K562 (cell line): ENCODE measurements at regions not wholly inside any gene's neighbourhood (a gene's known extent, or its start where the extent isn't known, plus 50 kb on each side); places are given as distances from the start of the nearest gene placed in this dataset.
"Not testable (repeated sequence)": the region's sequence is repeated elsewhere in the genome, so short reads cannot be mapped to it uniquely, and the experiment has no call there.

ENCODE experiments used
- ATAC-seq: fragments of 200-7000 bp; cut with Tn5 transposase; 3 replicates; pipeline ENCODE4 v1.9.1; 2020; ENCODE audit warnings: moderate library complexity
- BruUV-seq: library from RNA; stranded (reverse); fragments of 400-500 nt; replicated peaks from 2 replicates; lab custom pipeline; 2021; lab: Mats Ljungman, UMichigan
- CTCF ChIA-PET: fragments of 300-600 bp; formaldehyde crosslinking; extraction: SDS; loops from one replicate; lab custom pipeline; 2021; ENCODE audit warnings: low intra/inter-chr PET ratio; lab: Yijun Ruan, JAX
- POLR2A ChIA-PET: fragments of 300-600, 350-650 bp; sonication (Branson Sonifier 250); formaldehyde crosslinking; extraction: SDS; loops from one replicate; lab custom pipeline; 2021; ENCODE audit warnings: antibody characterized with exemption, inconsistent platforms; lab: Yijun Ruan, JAX
- DNase-seq, 4 experiments: peaks; one replicate each; pipeline versions ENCODE4 v3.0.0 to v3.0.0-alpha.2; 2011 to 2018; ENCODE audit warnings: low spot score in 3 of 4, mixed read lengths in 3 of 4; ENCODE audit errors: extremely low read depth in 1 of 4
- FAIRE-seq: peaks from 2 replicates; lab custom pipeline; 2011; peaks lifted over from hg19 to GRCh38; lab: Jason Lieb, UNC
- H2AFZ ChIP-seq: 2 replicates; pipeline ENCODE4 v1.6.0; 2011; ENCODE audit warnings: low read depth, low read length, control low read depth, inconsistent platforms
- H3K27ac ChIP-seq: fragments of 200-600 bp; 3 replicates; pipeline ENCODE4 v1.8.0; 2011; ENCODE audit warnings: low read depth, mild to moderate bottlenecking, control low read depth, inconsistent platforms, low read length, moderate library complexity, mixed read lengths; ENCODE audit errors: extremely low read depth
- H3K27me3 ChIP-seq, 2 experiments: fragments of 300-600 bp in 1 of 2; 2 replicates in 1 of 2; 3 replicates in 1 of 2; pipeline versions ENCODE4 v1.6.0 to v1.8.0; 2011; ENCODE audit warnings: inconsistent platforms in 2 of 2, low read length in 2 of 2, mild to moderate bottlenecking in 1 of 2, mixed read lengths in 1 of 2, moderate library complexity in 1 of 2; ENCODE audit not compliant: control insufficient read depth in 2 of 2, insufficient read depth in 2 of 2
- H3K36me3 ChIP-seq: fragments of 300-600 bp; 3 replicates; pipeline ENCODE4 v1.8.0; 2011; ENCODE audit warnings: mild to moderate bottlenecking, low read length, inconsistent platforms; ENCODE audit not compliant: control insufficient read depth, insufficient read depth
- H3K4me1 ChIP-seq, 2 experiments: fragments of 200-600 bp in 1 of 2; replicated peaks in 1 of 2; 2 replicates in 1 of 2; 3 replicates in 1 of 2; pipeline versions ENCODE4 v1.5.1 to v1.8.0; 2011; ENCODE audit warnings: inconsistent platforms in 2 of 2, low read length in 2 of 2, mild to moderate bottlenecking in 1 of 2, mixed read lengths in 1 of 2, moderate library complexity in 1 of 2; ENCODE audit not compliant: control insufficient read depth in 2 of 2, insufficient read depth in 2 of 2
- H3K4me2 ChIP-seq: 2 replicates; pipeline ENCODE4 v1.6.1; 2011; ENCODE audit warnings: low read length, control low read depth, inconsistent platforms, mixed read lengths; ENCODE audit not compliant: insufficient read depth
- H3K4me3 ChIP-seq: fragments of 200-600 bp; sonication (generic), shearing (Covaris generic); 2 replicates; pipeline ENCODE4 v1.5.1; 2016; ENCODE audit warnings: control low read depth, inconsistent platforms
- H3K79me2 ChIP-seq: fragments of 200-600 bp; 3 replicates; pipeline ENCODE4 v1.8.0; 2011; ENCODE audit warnings: low read length, inconsistent platforms; ENCODE audit not compliant: control insufficient read depth, insufficient read depth
- H3K9ac ChIP-seq, 2 experiments: 2 replicates each; pipeline versions ENCODE4 v1.6.0 to v1.6.1; 2011; ENCODE audit warnings: low read depth in 2 of 2, low read length in 2 of 2, control low read depth in 1 of 2, inconsistent platforms in 1 of 2, mild to moderate bottlenecking in 1 of 2, mixed read lengths in 1 of 2; ENCODE audit not compliant: insufficient read depth in 1 of 2
- H3K9me1 ChIP-seq: one replicate; pipeline ENCODE4 v1.6.0; 2011; ENCODE audit warnings: inconsistent platforms, mild to moderate bottlenecking, low read length, moderate library complexity; ENCODE audit not compliant: control insufficient read depth, insufficient read depth
- H3K9me3 ChIP-seq: replicated peaks from 2 replicates; pipeline ENCODE4 v1.5.1; 2011; ENCODE audit warnings: low read depth, low read length, inconsistent platforms; ENCODE audit not compliant: control insufficient read depth, insufficient read depth
- H4K20me1 ChIP-seq: replicated peaks from 2 replicates; pipeline ENCODE4 v1.6.1; 2011; ENCODE audit warnings: low read length, inconsistent platforms, mixed read lengths; ENCODE audit not compliant: control insufficient read depth, insufficient read depth
- WGBS: fragments of 100-300 bp; shearing (Covaris generic); methylation state at CpG from one replicate; pipeline ENCODE4 v1.1.6; 2016; ENCODE audit warnings: low coverage, mixed read lengths; ENCODE audit not compliant: insufficient coverage; ENCODE audit errors: missing lambda C conversion rate; 5-methylcytosine and 5-hydroxymethylcytosine counted together
- in situ Hi-C: fragments of 300-500 bp; cut with MboI; formaldehyde crosslinking; loops from 4 replicates; pipeline ENCODE4 v1.15.0; 2018; ENCODE audit warnings: inconsistent platforms, mixed read lengths
- intact Hi-C: fragments of 100-400 bp; cut with micrococcal nuclease; formaldehyde crosslinking; loops from 2 replicates; pipeline ENCODE4 v1.14.2; 2022

DNA sequence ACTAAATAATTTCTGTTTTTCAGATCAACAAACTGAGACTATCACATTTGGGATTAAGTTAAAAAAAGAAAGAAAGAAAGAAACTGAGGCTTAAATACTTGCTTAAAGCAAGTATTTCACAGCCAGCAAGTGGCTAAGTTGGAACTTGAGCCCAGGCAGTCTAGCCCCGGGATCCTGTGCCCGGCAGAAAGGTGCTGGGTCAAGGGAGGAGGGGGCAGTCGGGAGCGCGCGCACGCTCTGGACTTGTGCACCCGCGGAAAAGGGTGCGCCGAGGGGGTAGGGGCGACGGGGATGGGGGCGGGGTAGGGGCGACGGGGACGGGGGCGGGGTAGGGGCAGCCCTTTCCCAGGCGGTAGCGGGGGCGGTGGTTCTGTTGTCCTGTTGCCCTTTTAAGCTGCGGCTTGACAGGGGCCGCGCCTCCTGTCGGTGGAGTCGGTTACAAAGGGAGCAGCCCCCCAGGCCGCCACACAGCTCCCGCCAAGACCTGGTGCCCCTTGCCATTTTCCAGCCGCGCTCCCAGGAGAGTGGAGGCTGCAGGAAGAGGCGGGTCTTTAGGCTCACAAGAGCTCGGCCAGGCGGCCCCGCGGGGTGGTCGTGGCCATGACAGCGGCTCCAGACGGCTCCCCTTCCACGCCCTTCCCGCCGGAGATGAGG, 60.6 kb downstream of the GOLGA8T start:
- POLR2A ChIA-PET, H3K4me2 ChIP-seq, FAIRE-seq, H4K20me1 ChIP-seq, H2AFZ ChIP-seq, DNase-seq, H3K27me3 ChIP-seq, intact Hi-C loops, H3K79me2 ChIP-seq, H3K9me1 ChIP-seq, H3K4me3 ChIP-seq, in situ Hi-C loops, H3K36me3 ChIP-seq, H3K4me1 ChIP-seq, H3K9me3 ChIP-seq, CTCF ChIA-PET, H3K9ac ChIP-seq, H3K27ac ChIP-seq, BruUV-seq: not testable (repeated sequence)
- no CpG with 5 or more reads among the region's 41 CpGs for WGBS
- peak; percentile 58 for ATAC-seq

DNA sequence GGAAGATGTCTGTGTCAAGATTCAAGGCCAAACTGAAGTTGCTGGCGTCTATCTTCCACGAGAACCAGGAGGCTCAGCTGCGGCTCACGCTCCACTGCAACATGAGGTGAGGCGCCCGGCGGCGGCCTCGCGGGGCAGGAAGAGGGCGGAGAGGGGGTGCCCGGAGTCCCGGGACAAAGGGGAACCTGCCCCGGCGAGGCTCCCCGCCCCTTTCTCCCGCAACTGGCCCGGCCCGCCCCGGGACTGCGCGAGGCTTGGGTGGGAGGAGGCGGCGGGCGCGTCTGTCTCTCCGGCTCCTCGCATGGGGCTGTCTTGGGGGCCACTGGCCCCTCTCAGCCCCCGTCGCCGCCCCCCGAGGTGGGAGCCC, 61.1 kb downstream of the GOLGA8T start:
- intact Hi-C loops, POLR2A ChIA-PET, H2AFZ ChIP-seq, H3K9me3 ChIP-seq, H3K27me3 ChIP-seq, H3K4me2 ChIP-seq, H3K27ac ChIP-seq, H3K9me1 ChIP-seq, in situ Hi-C loops, H3K36me3 ChIP-seq, H3K79me2 ChIP-seq, DNase-seq, BruUV-seq, H3K4me1 ChIP-seq, CTCF ChIA-PET, H3K4me3 ChIP-seq, H4K20me1 ChIP-seq, FAIRE-seq, H3K9ac ChIP-seq: not testable (repeated sequence)
- peak; percentile 58 for ATAC-seq
- 0% methylated on average over 3 of the region's 32 CpGs for WGBS

DNA sequence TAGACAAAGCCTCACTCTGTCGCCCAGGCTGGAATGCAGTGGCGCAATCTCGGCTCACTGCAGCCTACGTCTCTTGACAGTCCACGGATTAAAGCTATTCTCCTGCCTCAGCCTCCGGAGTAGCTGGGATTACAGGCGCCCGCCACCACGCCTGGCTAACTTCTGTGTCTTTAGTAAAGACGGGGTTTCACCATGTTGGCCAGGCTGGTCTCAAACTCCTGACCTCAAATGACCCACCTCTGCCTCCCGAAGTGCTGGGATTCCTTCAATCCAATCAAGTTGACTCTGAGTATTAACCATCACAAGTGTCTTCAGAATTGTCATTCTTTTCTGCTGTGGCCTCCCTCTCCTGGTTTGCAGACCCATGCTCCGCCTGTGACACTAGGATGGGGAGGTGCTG, 61.9 kb downstream of the GOLGA8T start:
- POLR2A ChIA-PET, DNase-seq, H3K27me3 ChIP-seq, H3K4me3 ChIP-seq, H3K4me1 ChIP-seq, H4K20me1 ChIP-seq, H3K27ac ChIP-seq, FAIRE-seq, H3K9ac ChIP-seq, ATAC-seq, in situ Hi-C loops, H3K9me1 ChIP-seq, H3K9me3 ChIP-seq, H3K36me3 ChIP-seq, H3K4me2 ChIP-seq, BruUV-seq, CTCF ChIA-PET, H3K79me2 ChIP-seq, intact Hi-C loops, H2AFZ ChIP-seq: not testable (repeated sequence)
- WGBS: 0% methylated on average over 1 of the region's 12 CpGs

DNA sequence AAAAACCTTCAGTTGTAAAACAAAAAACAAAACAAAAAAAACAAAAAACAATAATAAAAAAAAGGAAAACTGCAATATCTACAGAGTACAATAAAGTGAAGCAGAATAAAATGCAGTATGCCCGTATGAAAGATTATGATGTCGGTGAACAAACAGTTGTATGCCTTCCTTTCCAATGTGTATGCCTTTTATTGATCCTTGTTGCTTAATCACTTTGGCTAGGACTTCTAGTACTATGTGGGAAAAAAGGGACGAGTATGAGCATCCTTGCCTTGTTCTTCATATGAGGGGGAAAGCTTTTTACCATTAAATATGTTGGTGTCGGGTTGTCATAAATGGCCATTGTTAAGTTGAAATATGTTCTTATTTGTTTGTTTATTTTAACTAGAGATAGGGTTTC, 66.7 kb downstream of the GOLGA8T start:
- BruUV-seq, FAIRE-seq, ATAC-seq, H3K9me1 ChIP-seq, H3K4me1 ChIP-seq, H3K4me3 ChIP-seq, H3K9ac ChIP-seq, H3K79me2 ChIP-seq, H2AFZ ChIP-seq, H3K27me3 ChIP-seq, CTCF ChIA-PET, DNase-seq, POLR2A ChIA-PET, H3K36me3 ChIP-seq, H3K27ac ChIP-seq, in situ Hi-C loops, H3K9me3 ChIP-seq, intact Hi-C loops, H4K20me1 ChIP-seq, H3K4me2 ChIP-seq: not testable (repeated sequence)
- WGBS: 0% methylated on average over 2 of the region's 4 CpGs
